Gastroesophageal sphincter (tissue), 4 donors: ENCODE measurements at regions not wholly inside any gene's neighbourhood (a gene's known extent, or its start where the extent isn't known, plus 50 kb on each side); places are given as distances from the start of the nearest gene placed in this dataset.
A peak's percentile ranks its signal among the peaks of the same experiment; 100 is the strongest.

Source experiments
- ATAC-seq: fragments of 150-250 bp; one replicate; pipeline ENCODE4 v1.9.1; 2016; ENCODE audit warnings: mild to moderate bottlenecking, moderate library complexity
- H3K27ac ChIP-seq, 4 donors: fragments of 200-600 bp; sonication (generic) in 3 of 4; 1 replicate in 3 of 4; 2 replicates in 1 of 4; pipeline ENCODE4 v1.5.1; 2016 to 2019
- H3K27me3 ChIP-seq: fragments of 200-600 bp; sonication (generic); one replicate; pipeline ENCODE4 v1.5.1; 2019
- H3K36me3 ChIP-seq, 2 donors: fragments of 200-600 bp; sonication (generic); one replicate each; pipeline ENCODE4 v1.5.1; 2019; ENCODE audit warnings: control low read depth in 1 of 2
- H3K4me1 ChIP-seq, 3 donors: fragments of 200-600 bp; sonication (generic); 1 replicate in 2 of 3; 2 replicates in 1 of 3; pipeline ENCODE4 v1.5.1; 2016 to 2019; ENCODE audit warnings: control low read depth in 2 of 3
- H3K4me3 ChIP-seq, 2 donors: fragments of 200-600 bp; sonication (generic); one replicate each; pipeline ENCODE4 v1.5.1; 2019; ENCODE audit warnings: mild to moderate bottlenecking in 1 of 2, moderate library complexity in 1 of 2
- H3K9me3 ChIP-seq, 3 donors: fragments of 200-600 bp; sonication (generic); one replicate each; pipeline ENCODE4 v1.5.1; 2017 to 2019; ENCODE audit warnings: control low read depth in 2 of 3
- EP300 ChIP-seq: sonication (generic); formaldehyde crosslinking; IDR thresholded peaks from one replicate; pipeline ENCODE4 v1.6.1; 2017; ENCODE audit warnings: antibody characterized with exemption, mild to moderate bottlenecking
- POLR2A ChIP-seq, 2 donors: fragments of 450-650 bp; IDR thresholded peaks; one replicate each; pipeline ENCODE4 v1.6.1; 2017; ENCODE audit warnings: antibody characterized with exemption in 2 of 2, mild to moderate bottlenecking in 2 of 2, moderate library complexity in 1 of 2
- POLR2AphosphoS5 ChIP-seq: sonication (generic); formaldehyde crosslinking; IDR thresholded peaks from one replicate; pipeline ENCODE4 v1.6.1; 2017; ENCODE audit warnings: antibody characterized with exemption
- WGBS, 2 donors: methylation state at CpG; one replicate each; pipeline ENCODE4 v1.1.5; 2018; ENCODE audit warnings: low coverage in 1 of 2; 5-methylcytosine and 5-hydroxymethylcytosine counted together
- TF ChIP-seq, protein P1 (sequence below), 4 experiments: fragments of 200-600 bp in 2 of 4; fragments of 450-650 bp in 2 of 4; sonication (generic) in 1 of 4; IDR thresholded peaks; one replicate each; pipeline ENCODE4 v1.5.1; 2017 to 2019; ENCODE audit warnings: antibody characterized with exemption in 4 of 4, mild to moderate bottlenecking in 2 of 4, moderate library complexity in 2 of 4

DNA sequence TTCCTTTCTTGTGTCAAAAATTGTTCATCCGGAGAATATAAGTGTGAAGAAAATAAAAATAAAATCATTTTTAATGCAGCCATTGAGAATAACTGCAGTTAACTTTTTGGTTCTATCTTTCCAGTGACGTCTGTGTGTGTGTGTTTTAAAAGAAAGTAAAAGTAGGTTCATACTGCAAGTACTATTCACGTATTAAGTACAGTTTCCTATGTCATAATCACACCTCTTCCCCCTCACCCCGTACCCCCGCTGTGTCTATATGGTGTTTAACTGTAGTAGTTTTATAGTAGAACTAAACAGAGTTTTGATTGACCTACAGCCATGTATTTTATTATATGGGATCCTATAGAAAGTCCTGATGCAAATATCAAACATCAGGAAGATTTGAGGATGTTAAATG is 78.5 kb upstream of the CLCN4 start:
- Histone ChIP-seq H3K27me3 (no peaks in the 10 kb centered on the region), H3K4me1 (peaks cover 0 to 51% (median 0%) of the 10 kb centered on the region in 3 donors), H3K36me3 (peaks cover 0 to 14% of the 10 kb centered on the region in 2 donors), H3K27ac (peak overlapping the region in 2 of 4 donors; percentile 68 to 69), H3K4me3 (no peak overlapping the region), H3K9me3 (no peaks in the 10 kb centered on the region)
- TF ChIP-seq POLR2AphosphoS5, result no peak
- TF ChIP-seq POLR2A (IDR thresholded peaks at IDR 0.05), result no peak
- TF ChIP-seq, protein P1, sequence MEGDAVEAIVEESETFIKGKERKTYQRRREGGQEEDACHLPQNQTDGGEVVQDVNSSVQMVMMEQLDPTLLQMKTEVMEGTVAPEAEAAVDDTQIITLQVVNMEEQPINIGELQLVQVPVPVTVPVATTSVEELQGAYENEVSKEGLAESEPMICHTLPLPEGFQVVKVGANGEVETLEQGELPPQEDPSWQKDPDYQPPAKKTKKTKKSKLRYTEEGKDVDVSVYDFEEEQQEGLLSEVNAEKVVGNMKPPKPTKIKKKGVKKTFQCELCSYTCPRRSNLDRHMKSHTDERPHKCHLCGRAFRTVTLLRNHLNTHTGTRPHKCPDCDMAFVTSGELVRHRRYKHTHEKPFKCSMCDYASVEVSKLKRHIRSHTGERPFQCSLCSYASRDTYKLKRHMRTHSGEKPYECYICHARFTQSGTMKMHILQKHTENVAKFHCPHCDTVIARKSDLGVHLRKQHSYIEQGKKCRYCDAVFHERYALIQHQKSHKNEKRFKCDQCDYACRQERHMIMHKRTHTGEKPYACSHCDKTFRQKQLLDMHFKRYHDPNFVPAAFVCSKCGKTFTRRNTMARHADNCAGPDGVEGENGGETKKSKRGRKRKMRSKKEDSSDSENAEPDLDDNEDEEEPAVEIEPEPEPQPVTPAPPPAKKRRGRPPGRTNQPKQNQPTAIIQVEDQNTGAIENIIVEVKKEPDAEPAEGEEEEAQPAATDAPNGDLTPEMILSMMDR (IDR thresholded peaks at IDR 0.05), result no peak
- no peak for TF ChIP-seq EP300
- ATAC-seq, result no peak
- WGBS, 2 donors, result 75 to 87% methylated on average over 3 to 5 of the region's 5 CpGs

DNA sequence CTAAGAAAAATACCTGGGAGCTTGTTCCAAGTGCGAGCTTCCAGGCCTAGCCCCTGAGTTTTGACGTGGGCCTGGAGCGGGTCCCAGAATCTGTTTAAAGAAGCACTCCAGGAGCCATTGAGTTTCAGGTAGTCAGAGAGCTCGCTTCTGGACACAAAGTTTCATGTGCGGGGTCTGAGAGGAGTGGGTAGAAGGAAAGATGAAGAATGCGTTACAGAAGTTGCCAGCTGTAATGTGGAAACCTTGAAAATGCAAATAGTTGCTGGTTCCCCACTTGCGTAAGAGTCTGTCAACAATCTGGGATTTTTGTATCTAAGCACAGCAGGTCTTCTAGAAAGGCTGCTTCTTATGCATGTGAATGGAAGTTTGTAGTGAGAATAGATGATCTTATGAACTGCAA is 77.5 kb upstream of the CLCN4 start:
- Histone ChIP-seq H3K27me3 (no peaks in the 10 kb centered on the region), H3K4me1 (peaks cover 0 to 61% (median 0%) of the 10 kb centered on the region in 3 donors), H3K4me3 (no peak overlapping the region), H3K36me3 (peaks cover 0 to 14% of the 10 kb centered on the region in 2 donors), H3K27ac (peak overlapping the region in 3 of 4 donors; percentile 60 to 69 (median 68)), H3K9me3 (no peaks in the 10 kb centered on the region)
- TF ChIP-seq POLR2A (IDR thresholded peaks at IDR 0.05), result no peak
- no peak for TF ChIP-seq POLR2AphosphoS5
- TF ChIP-seq, protein P1 (IDR thresholded peaks at IDR 0.05), result no peak
- TF ChIP-seq EP300, result no peak
- ATAC-seq, result no peak
- 29 to 30% methylated on average over 1 to 2 of the region's 7 CpGs for WGBS, 2 donors

DNA sequence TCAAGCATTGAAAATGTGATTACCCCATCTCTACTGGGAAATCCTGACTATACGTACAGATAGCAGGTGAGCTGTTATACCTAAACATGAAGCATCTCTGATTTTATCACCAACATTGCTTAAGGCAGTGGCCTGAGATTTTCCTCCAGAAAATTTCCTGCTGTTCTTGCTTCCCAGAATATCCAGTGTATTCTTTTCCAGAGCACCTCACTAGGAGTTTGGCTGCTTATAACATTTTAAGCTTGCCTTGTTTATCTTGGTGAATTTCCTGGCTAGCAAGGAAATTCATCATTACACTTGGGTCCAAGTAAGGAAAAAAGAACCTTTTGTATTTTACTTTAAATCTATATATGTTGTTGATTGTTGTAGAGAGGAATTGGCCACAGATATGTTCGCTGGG is 73.0 kb upstream of the CLCN4 start:
- Histone ChIP-seq H3K27me3 (no peaks in the 10 kb centered on the region), H3K27ac (peak overlapping the region; percentile 81 to 97 (median 83)), H3K36me3 (peaks cover 0 to 14% of the 10 kb centered on the region in 2 donors), H3K4me3 (no peak overlapping the region), H3K9me3 (no peaks in the 10 kb centered on the region), H3K4me1 (peaks cover 0 to 68% (median 0%) of the 10 kb centered on the region in 3 donors)
- 36 to 56% methylated on average over 2 of the region's 2 CpGs for WGBS, 2 donors
- TF ChIP-seq POLR2A (IDR thresholded peaks at IDR 0.05) (no peak), POLR2AphosphoS5 (peak; percentile 34)
- no peak for ATAC-seq

DNA sequence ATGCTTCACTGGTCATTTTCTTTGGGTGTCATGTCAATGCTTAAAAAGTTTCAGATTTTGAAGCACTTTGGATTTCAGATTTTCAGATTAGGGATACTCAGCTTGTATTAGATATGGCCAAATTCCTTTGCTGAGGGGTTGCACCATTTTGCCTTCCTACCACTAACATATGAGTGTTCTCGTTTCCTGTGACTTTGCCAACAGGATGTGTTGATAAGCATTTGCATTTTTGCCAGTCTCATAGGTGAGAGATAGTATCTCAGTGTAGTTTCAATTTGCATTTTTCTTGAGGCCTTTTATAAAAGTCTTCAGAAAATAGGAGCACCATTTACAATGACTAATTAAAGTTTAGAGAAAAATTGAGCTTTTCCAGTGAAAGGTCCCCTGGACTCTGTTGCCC is 71.6 kb upstream of the CLCN4 start:
- Histone ChIP-seq H3K27ac (peak overlapping the region in 2 of 4 donors; percentile 74 to 77), H3K4me3 (no peak overlapping the region), H3K4me1 (peaks cover 0 to 74% (median 0%) of the 10 kb centered on the region in 3 donors), H3K9me3 (no peaks in the 10 kb centered on the region), H3K36me3 (peaks cover 0 to 11% of the 10 kb centered on the region in 2 donors), H3K27me3 (no peaks in the 10 kb centered on the region)
- TF ChIP-seq POLR2AphosphoS5 (no peak), POLR2A (IDR thresholded peaks at IDR 0.05) (no peak)
- TF ChIP-seq, protein P1 (IDR thresholded peaks at IDR 0.05), result no peak
- 40% methylated on average over 1 of the region's 1 CpG; no CpG with 5 or more reads in 1 of the 2 donors for WGBS, 2 donors
- ATAC-seq, result no peak

DNA sequence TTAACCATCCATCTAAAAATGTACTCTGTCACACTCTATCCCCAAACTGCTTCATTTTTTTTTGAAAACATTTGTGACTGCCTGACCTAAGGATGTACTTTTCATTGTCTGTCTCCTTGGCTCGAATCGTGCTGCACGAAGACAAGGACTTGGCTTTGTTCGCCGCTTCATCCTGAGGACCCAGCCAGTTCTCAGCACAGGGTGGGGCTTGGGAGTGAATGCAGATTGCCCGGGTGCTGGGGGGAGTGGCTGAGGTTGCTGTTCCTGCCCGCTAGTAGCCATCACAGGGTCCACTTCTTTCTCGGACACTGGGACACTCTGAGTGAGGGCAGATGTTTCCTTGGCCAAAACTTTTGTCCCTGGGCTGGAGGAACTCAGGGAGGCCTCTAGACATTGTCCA is 70.1 kb upstream of the CLCN4 start:
- Histone ChIP-seq H3K4me1 (peaks cover 0 to 66% (median 0%) of the 10 kb centered on the region in 3 donors), H3K36me3 (peaks cover 0 to 9% of the 10 kb centered on the region in 2 donors), H3K27ac (peak overlapping the region in 3 of 4 donors; percentile 72 to 77 (median 74)), H3K4me3 (no peak overlapping the region), H3K9me3 (no peaks in the 10 kb centered on the region), H3K27me3 (no peaks in the 10 kb centered on the region)
- no peak for ATAC-seq
- TF ChIP-seq EP300 (no peak), POLR2AphosphoS5 (no peak), POLR2A (IDR thresholded peaks at IDR 0.05) (no peak)
- TF ChIP-seq, protein P1 (IDR thresholded peaks at IDR 0.05), result no peak
- WGBS, 2 donors, result 86% methylated on average over 7 of the region's 8 CpGs; no CpG with 5 or more reads in 1 of the 2 donors
